ENCODE measurements at regions not wholly inside any gene's neighbourhood (a gene's known extent, or its start where the extent isn't known, plus 50 kb on each side); places are given as distances from the start of the nearest gene placed in this dataset.

- TF ChIP-seq CTCF (conservative IDR thresholded peaks at IDR 0.05 in 1 of 2, IDR thresholded peaks at IDR 0.05 in 1 of 2; ENCODE audit: extremely low read depth in 1 of 2, insufficient read depth in 1 of 2, low read depth in 1 of 2, low read length in 2 of 2) (peak in 1 of 2 donors; percentile 10), EZH2 (IDR thresholded peaks at IDR 0.05; ENCODE audit: borderline replicate concordance, low read length) (no peak)
Measured at GRCh38 chr4:176563591-176563990, 229.1 kb downstream of the VEGFC start.
